A549 (cell line): ENCODE measurements at regions not wholly inside any gene's neighbourhood (a gene's known extent, or its start where the extent isn't known, plus 50 kb on each side); places are given as distances from the start of the nearest gene placed in this dataset.

Experiments
- ATAC-seq, 2 experiments: fragments of 200-7000 bp in 1 of 2; fragments of >200 bp in 1 of 2; cut with Nextera tagmentation in 1 of 2; cut with Tn5 transposase in 1 of 2; 3 replicates each; pipeline versions ENCODE4 v1.8.0 to v1.9.1; 2018 to 2020; ENCODE audit warnings: mild to moderate bottlenecking in 1 of 2, moderate library complexity in 1 of 2
- CTCF ChIA-PET: fragments of 300-600 bp; sonication (Branson Sonifier 250); formaldehyde crosslinking; extraction: SDS; loops from one replicate; lab custom pipeline; 2021; ENCODE audit warnings: antibody characterized with exemption, inconsistent platforms; lab: Yijun Ruan, JAX
- POLR2A ChIA-PET: fragments of 350-600 bp; formaldehyde crosslinking; extraction: SDS; loops from one replicate; lab custom pipeline; 2021; ENCODE audit warnings: antibody characterized with exemption, inconsistent platforms; lab: Yijun Ruan, JAX
- DNase-seq, 2 experiments: peaks; one replicate each; pipeline versions ENCODE4 v3.0.0 to v3.0.0-alpha.2; 2011 to 2016; ENCODE audit warnings: low read depth in 1 of 2, low spot score in 1 of 2
- FAIRE-seq: peaks from 2 replicates; lab custom pipeline; 2011; peaks lifted over from hg19 to GRCh38; lab: Jason Lieb, UNC
- H3K27ac ChIP-seq, 2 experiments: fragments of >200 bp; sonication (Bioruptor Twin); formaldehyde crosslinking; 3 replicates each; pipeline ENCODE4 v1.5.1; 2016 to 2017
- H3K4me1 ChIP-seq: fragments of >200 bp; sonication (Bioruptor Twin); formaldehyde crosslinking; 3 replicates; pipeline ENCODE4 v1.6.1; 2016
- H3K4me2 ChIP-seq: fragments of >200 bp; sonication (Bioruptor Twin); formaldehyde crosslinking; 3 replicates; pipeline ENCODE4 v1.6.1; 2016
- H3K4me3 ChIP-seq: fragments of >200 bp; sonication (Bioruptor Twin); formaldehyde crosslinking; 3 replicates; pipeline ENCODE4 v1.5.1; 2016
- H3K9me3 ChIP-seq: fragments of >200 bp; sonication (Bioruptor Twin); formaldehyde crosslinking; 3 replicates; pipeline ENCODE4 v1.6.1; 2016
- ATOH8 ChIP-seq: fragments of 250-450 bp; sonication (Bioruptor Pico); IDR thresholded peaks from 2 replicates; pipeline ENCODE4 v1.5.0; 2020; ENCODE audit warnings: low read depth, mild to moderate bottlenecking, moderate library complexity
- CHD2 ChIP-seq: fragments of 150-350 bp; IDR thresholded peaks from 2 replicates; pipeline ENCODE4 v1.6.1; 2014; ENCODE audit warnings: low read length; ENCODE audit not compliant: partially characterized antibody
- CTCF ChIP-seq: fragments of >200 bp; sonication (Bioruptor Twin); formaldehyde crosslinking; IDR thresholded peaks from 3 replicates; pipeline ENCODE4 v1.5.1; 2016
- ESRRA ChIP-seq: fragments of 150-350 bp; IDR thresholded peaks from 2 replicates; pipeline ENCODE4 v1.6.1; 2014; ENCODE audit warnings: mild to moderate bottlenecking, low read length, borderline replicate concordance
- FOSL2 ChIP-seq, 2 experiments: fragments of 450-650 bp in 1 of 2; fragments of >200 bp in 1 of 2; sonication (Bioruptor Twin) in 1 of 2; formaldehyde crosslinking; IDR thresholded peaks; 2 replicates each; pipeline versions ENCODE4 v1.5.0 to v1.6.1; 2016 to 2020; ENCODE audit warnings: mild to moderate bottlenecking in 1 of 2, moderate library complexity in 1 of 2
- HES2 ChIP-seq: fragments of >200 bp; sonication (Bioruptor Twin); formaldehyde crosslinking; IDR thresholded peaks from 2 replicates; pipeline ENCODE4 v1.6.1; 2016
- HEYL ChIP-seq: fragments of 250-450 bp; sonication (Bioruptor Pico); IDR thresholded peaks from 2 replicates; pipeline ENCODE4 v1.8.0; 2021; ENCODE audit warnings: mild to moderate bottlenecking, moderate library complexity
- JUNB ChIP-seq: fragments of >200 bp; sonication (Bioruptor Twin); formaldehyde crosslinking; IDR thresholded peaks from 2 replicates; pipeline ENCODE4 v1.6.1; 2016
- KDM1A ChIP-seq: fragments of 200-600 bp; sonication (generic); IDR thresholded peaks from 2 replicates; pipeline ENCODE4 v1.6.1; 2016; ENCODE audit warnings: low read depth, mild to moderate bottlenecking
- KDM5A ChIP-seq: fragments of 200-600 bp; sonication (generic); IDR thresholded peaks from 2 replicates; pipeline ENCODE4 v1.6.1; 2016; ENCODE audit warnings: antibody characterized with exemption, mild to moderate bottlenecking
- MAFK ChIP-seq: fragments of 450-650 bp; IDR thresholded peaks from 2 replicates; pipeline ENCODE4 v1.6.1; 2014; ENCODE audit not compliant: partially characterized antibody
- MAZ ChIP-seq: fragments of 150-350 bp; IDR thresholded peaks from 2 replicates; pipeline ENCODE4 v1.6.1; 2014; ENCODE audit warnings: antibody characterized with exemption, low read depth, low read length, borderline replicate concordance
- MYC ChIP-seq: IDR thresholded peaks from 2 replicates; pipeline ENCODE4 v1.6.1; 2012; ENCODE audit warnings: mild to moderate bottlenecking, inconsistent platforms, low read length, improper control_type of control experiment, borderline replicate concordance
- NFE2L2 ChIP-seq: fragments of 150-350 bp; conservative IDR thresholded peaks from 2 replicates; pipeline ENCODE4 v1.6.1; 2014; ENCODE audit warnings: low read length
- NR3C1 ChIP-seq: fragments of >200 bp; sonication (Bioruptor Twin); formaldehyde crosslinking; IDR thresholded peaks from 3 replicates; pipeline ENCODE4 v1.6.1; 2017
- PHF8 ChIP-seq: fragments of 200-600 bp; sonication (generic); IDR thresholded peaks from 2 replicates; pipeline ENCODE4 v1.6.1; 2016; ENCODE audit warnings: low read depth, mild to moderate bottlenecking, antibody characterized with exemption, moderate library complexity, borderline replicate concordance
- POLR2A ChIP-seq: IDR thresholded peaks from 2 replicates; pipeline ENCODE4 v1.6.1; 2012; ENCODE audit warnings: mild to moderate bottlenecking, low read length
- RAD21 ChIP-seq, 2 experiments: fragments of >200 bp in 1 of 2; sonication (Bioruptor Twin) in 1 of 2; formaldehyde crosslinking in 1 of 2; IDR thresholded peaks in 1 of 2; conservative IDR thresholded peaks in 1 of 2; 2 replicates in 1 of 2; 3 replicates in 1 of 2; pipeline ENCODE4 v1.6.1; 2012 to 2018; ENCODE audit warnings: inconsistent platforms in 1 of 2
- RARB ChIP-seq: fragments of 250-450 bp; sonication (Bioruptor Pico); IDR thresholded peaks from 2 replicates; pipeline ENCODE4 v1.8.0; 2021; ENCODE audit warnings: mild to moderate bottlenecking, moderate library complexity
- RFX5 ChIP-seq: fragments of 450-650 bp; IDR thresholded peaks from 2 replicates; pipeline ENCODE4 v1.7.1; 2014; ENCODE audit warnings: antibody characterized with exemption, mild to moderate bottlenecking, moderate library complexity
- WGBS: methylation state at CpG from one replicate; pipeline ENCODE4 v1.1.6; 2017; ENCODE audit errors: missing lambda C conversion rate; 5-methylcytosine and 5-hydroxymethylcytosine counted together
- TF ChIP-seq, protein P1 (sequence below): fragments of >200 bp; sonication (Bioruptor Twin); formaldehyde crosslinking; IDR thresholded peaks from 3 replicates; pipeline ENCODE4 v1.6.1; 2016

GRCh38 chr15:70576696-70577095, 186.7 kb downstream of the UACA start:
- no peaks in the 10 kb centered on the region for H3K9me3 ChIP-seq
- no peak for FAIRE-seq
- no peaks in the 10 kb centered on the region for H3K4me1 ChIP-seq
- no peak overlapping the region for H3K4me2 ChIP-seq
- ATAC-seq: no peak
- no peak overlapping the region for H3K27ac ChIP-seq
- 56% methylated on average over 4 of the region's 4 CpGs for WGBS
- no peak for DNase-seq
- CTCF ChIA-PET: interaction anchor here (0.7 to 4.8 kb wide), 5 partner anchors 9 to 1092 kb away, joined by 3 to 30 read pairs (median 3); no protein-coding TSS in a partner anchor
- POLR2A ChIA-PET: no interaction called here
- H3K4me3 ChIP-seq: no peak overlapping the region
- TF ChIP-seq, protein P1, sequence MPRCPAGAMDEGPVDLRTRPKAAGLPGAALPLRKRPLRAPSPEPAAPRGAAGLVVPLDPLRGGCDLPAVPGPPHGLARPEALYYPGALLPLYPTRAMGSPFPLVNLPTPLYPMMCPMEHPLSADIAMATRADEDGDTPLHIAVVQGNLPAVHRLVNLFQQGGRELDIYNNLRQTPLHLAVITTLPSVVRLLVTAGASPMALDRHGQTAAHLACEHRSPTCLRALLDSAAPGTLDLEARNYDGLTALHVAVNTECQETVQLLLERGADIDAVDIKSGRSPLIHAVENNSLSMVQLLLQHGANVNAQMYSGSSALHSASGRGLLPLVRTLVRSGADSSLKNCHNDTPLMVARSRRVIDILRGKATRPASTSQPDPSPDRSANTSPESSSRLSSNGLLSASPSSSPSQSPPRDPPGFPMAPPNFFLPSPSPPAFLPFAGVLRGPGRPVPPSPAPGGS: no peak
- TF ChIP-seq KDM1A (no peak), NFE2L2 (no peak), HES2 (no peak), NR3C1 (no peak), RFX5 (no peak), CTCF (no peak), HEYL (CRISPR knock-in tag) (no peak), RARB (CRISPR knock-in tag) (no peak), PHF8 (no peak), MAZ (no peak)

DNA sequence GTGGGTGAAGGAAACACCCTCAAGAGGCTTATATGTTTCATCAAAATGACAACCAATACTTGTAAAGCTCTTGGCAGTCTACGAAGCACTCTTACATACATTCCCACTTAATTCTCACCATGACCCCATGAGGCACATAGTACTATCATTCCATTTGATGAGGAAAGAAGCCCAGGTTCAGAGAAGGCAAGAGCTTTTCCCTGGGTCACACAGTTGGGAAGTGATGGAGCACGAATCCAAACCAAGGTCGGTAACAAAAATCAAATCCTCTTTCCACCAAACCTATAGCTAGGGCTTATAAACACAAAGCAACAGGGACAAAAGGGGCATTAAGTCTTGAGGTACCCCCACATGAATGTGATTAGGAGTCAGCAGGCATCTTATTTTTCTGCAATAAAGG, 187.1 kb downstream of the UACA start:
- ChIA-PET POLR2A (no interaction called here), CTCF (interaction anchor here (0.7 to 4.8 kb wide), 5 partner anchors 9 to 116 kb away, joined by 3 to 30 read pairs (median 4); no protein-coding TSS in a partner anchor)
- H3K4me2 ChIP-seq: no peak overlapping the region
- H3K4me3 ChIP-seq: no peak overlapping the region
- TF ChIP-seq RFX5 (no peak), MYC (no peak), MAFK (no peak), ATOH8 (CRISPR knock-in tag) (no peak), JUNB (no peak), ESRRA (no peak), KDM5A (no peak), RAD21 (conservative IDR thresholded peaks at IDR 0.05 in 1 of 2, IDR thresholded peaks at IDR 0.05 in 1 of 2) (no peak), CHD2 (no peak), HEYL (CRISPR knock-in tag) (no peak), POLR2A (no peak), FOSL2 (IDR thresholded peaks at IDR 0.05) (no peak), FOSL2 (CRISPR knock-in tag; IDR thresholded peaks at IDR 0.05) (no peak)
- TF ChIP-seq, protein P1: no peak
- H3K27ac ChIP-seq: no peak overlapping the region
- ATAC-seq (no peak), FAIRE-seq (peak; percentile 68), DNase-seq (no peak)
- no peaks in the 10 kb centered on the region for H3K4me1 ChIP-seq
- H3K9me3 ChIP-seq: no peaks in the 10 kb centered on the region
- WGBS: 84% methylated on average over 3 of the region's 3 CpGs
